CD14-positive monocyte (primary cell): ENCODE measurements at regions not wholly inside any gene's neighbourhood (a gene's known extent, or its start where the extent isn't known, plus 50 kb on each side); places are given as distances from the start of the nearest gene placed in this dataset.

ENCODE experiments used
- DNase-seq, 3 donors: peaks; one replicate each; pipeline ENCODE4 v3.0.0-alpha.2; 2011 to 2022
- H2AFZ ChIP-seq: 2 replicates; pipeline ENCODE4 v1.6.0; 2012; ENCODE audit warnings: mild to moderate bottlenecking, low read depth, low read length, inconsistent platforms; ENCODE audit not compliant: insufficient read depth, poor library complexity, severe bottlenecking
- H3K27ac ChIP-seq, 2 donors: 1 replicate in 1 of 2; 2 replicates in 1 of 2; pipeline ENCODE4 v1.5.1; 2012 to 2013; ENCODE audit warnings: low read length in 2 of 2, control low read depth in 1 of 2, inconsistent platforms in 1 of 2, low read depth in 1 of 2, mild to moderate bottlenecking in 1 of 2
- H3K27me3 ChIP-seq, 2 donors: one replicate each; pipeline versions ENCODE4 v1.6.0 to v1.6.1; 2011 to 2013; ENCODE audit warnings: low read length in 2 of 2; ENCODE audit not compliant: control insufficient read depth in 2 of 2, insufficient read depth in 2 of 2
- H3K36me3 ChIP-seq, 2 donors: replicated peaks in 1 of 2; 1 replicate in 1 of 2; 2 replicates in 1 of 2; pipeline versions ENCODE4 v1.5.1 to v1.6.1; 2012 to 2013; ENCODE audit warnings: low read length in 2 of 2, control low read depth in 1 of 2, inconsistent platforms in 1 of 2, mild to moderate bottlenecking in 1 of 2; ENCODE audit not compliant: insufficient read depth in 2 of 2, control insufficient read depth in 1 of 2
- H3K4me1 ChIP-seq, 2 donors: 1 replicate in 1 of 2; 2 replicates in 1 of 2; pipeline versions ENCODE4 v1.5.1 to v1.6.1; 2012 to 2013; ENCODE audit warnings: low read length in 2 of 2, control low read depth in 1 of 2, inconsistent platforms in 1 of 2, mild to moderate bottlenecking in 1 of 2, moderate library complexity in 1 of 2; ENCODE audit not compliant: insufficient read depth in 2 of 2, control insufficient read depth in 1 of 2
- H3K4me2 ChIP-seq: replicated peaks from 2 replicates; pipeline ENCODE3; 2012; ENCODE audit warnings: low read length, moderate library complexity, mild to moderate bottlenecking; ENCODE audit not compliant: poor library complexity, severe bottlenecking; ENCODE audit errors: extremely low read depth
- H3K4me3 ChIP-seq, 3 experiments: fragments of 200-600 bp in 1 of 3; sonication (generic) in 1 of 3; replicated peaks in 1 of 3; 1 replicate in 2 of 3; 2 replicates in 1 of 3; pipeline ENCODE4 v1.5.1; 2011 to 2013; ENCODE audit warnings: low read length in 3 of 3, mild to moderate bottlenecking in 3 of 3, control low read depth in 2 of 3, low read depth in 2 of 3, inconsistent platforms in 1 of 3, moderate library complexity in 1 of 3
- H3K79me2 ChIP-seq: 2 replicates; pipeline ENCODE4 v1.6.0; 2012; ENCODE audit warnings: mild to moderate bottlenecking, control low read depth, inconsistent platforms, low read length, moderate library complexity; ENCODE audit not compliant: insufficient read depth
- H3K9ac ChIP-seq: 2 replicates; pipeline ENCODE4 v1.6.0; 2017; ENCODE audit warnings: low read length, mild to moderate bottlenecking; ENCODE audit not compliant: insufficient read depth, poor library complexity, severe bottlenecking
- H3K9me3 ChIP-seq, 2 donors: replicated peaks in 1 of 2; 1 replicate in 1 of 2; 2 replicates in 1 of 2; pipeline versions ENCODE4 v1.5.1 to v1.6.1; 2012 to 2013; ENCODE audit warnings: low read length in 2 of 2, control low read depth in 1 of 2; ENCODE audit not compliant: control insufficient read depth in 1 of 2, insufficient read depth in 1 of 2
- H4K20me1 ChIP-seq: 2 replicates; pipeline ENCODE4 v1.6.0; 2012; ENCODE audit warnings: mild to moderate bottlenecking, low read length, control low read depth, moderate library complexity; ENCODE audit not compliant: insufficient read depth
- H3K27ac Mint-ChIP-seq, 7 donors: one replicate each; pipeline ENCODE4 v1.8.0; 2020; ENCODE audit warnings: mild to moderate bottlenecking in 7 of 7, mixed read lengths in 7 of 7, moderate library complexity in 6 of 7, inconsistent platforms in 2 of 7
- H3K27me3 Mint-ChIP-seq, 3 donors: one replicate each; pipeline ENCODE4 v1.8.0; 2021 to 2022; ENCODE audit warnings: low read depth in 3 of 3, mild to moderate bottlenecking in 3 of 3, mixed read lengths in 3 of 3, moderate library complexity in 3 of 3, inconsistent platforms in 1 of 3
- H3K36me3 Mint-ChIP-seq, 2 donors: one replicate each; pipeline ENCODE4 v1.8.0; 2020; ENCODE audit warnings: mixed read lengths in 2 of 2, inconsistent platforms in 1 of 2, mild to moderate bottlenecking in 1 of 2
- H3K4me1 Mint-ChIP-seq: one replicate; pipeline ENCODE4 v1.8.0; 2020; ENCODE audit warnings: mild to moderate bottlenecking, mixed read lengths
- H3K4me3 Mint-ChIP-seq, 2 donors: one replicate each; pipeline ENCODE4 v1.8.0; 2020; ENCODE audit warnings: mild to moderate bottlenecking in 2 of 2, mixed read lengths in 2 of 2, moderate library complexity in 1 of 2
- H3K9me3 Mint-ChIP-seq, 7 donors: one replicate each; pipeline ENCODE4 v1.8.0; 2020 to 2022; ENCODE audit warnings: mixed read lengths in 7 of 7, mild to moderate bottlenecking in 6 of 7, moderate library complexity in 6 of 7, inconsistent platforms in 2 of 7
- CTCF ChIP-seq: fragments of 200-600 bp; IDR thresholded peaks from one replicate; pipeline ENCODE4 v1.8.0; 2022; ENCODE audit warnings: antibody characterized with exemption, mild to moderate bottlenecking
- WGBS: methylation state at CpG from one replicate; pipeline ENCODE4 v1.1.5; 2013; ENCODE audit warnings: missing lambda C conversion rate; ENCODE audit not compliant: insufficient coverage; 5-methylcytosine and 5-hydroxymethylcytosine counted together
- intact Hi-C, 2 donors: fragments of 100-400 bp; cut with micrococcal nuclease; formaldehyde crosslinking; loops; one replicate each; pipeline versions ENCODE4 v1.15.0 to v1.15.1; 2023

GRCh38 chr20:26169506-26169905, 472.9 kb upstream of the ZNF337 start:
- Histone ChIP-seq H3K27me3 (no peaks in the 10 kb centered on the region), H3K79me2 (no peaks in the 10 kb centered on the region), H3K9ac (no peak overlapping the region), H3K36me3 (no peaks in the 10 kb centered on the region), H3K4me3 (no peak overlapping the region), H3K9me3 (no peaks in the 10 kb centered on the region), H2AFZ (no peak overlapping the region), H3K27ac (no peak overlapping the region), H3K4me1 (no peaks in the 10 kb centered on the region), H4K20me1 (no peaks in the 10 kb centered on the region), H3K4me2 (no peak overlapping the region)
- Mint-ChIP-seq H3K36me3 (no peaks in the 10 kb centered on the region), H3K4me3 (no peak overlapping the region), H3K4me1 (no peaks in the 10 kb centered on the region), H3K27me3 (peaks cover 0 to 1% (median 0%) of the 10 kb centered on the region in 3 donors), H3K9me3 (peaks cover 0 to 4% (median 0%) of the 10 kb centered on the region in 7 donors), H3K27ac (no peak overlapping the region)
- no peak for TF ChIP-seq CTCF
- intact Hi-C loops: no loop called here
- DNase-seq: no peak
- WGBS: no CpG with 5 or more reads among the region's 2 CpGs

- Histone ChIP-seq H3K27ac (no peak overlapping the region), H3K4me3 (no peak overlapping the region), H3K4me2 (no peak overlapping the region), H3K27me3 (no peaks in the 10 kb centered on the region), H3K4me1 (no peaks in the 10 kb centered on the region), H2AFZ (no peak overlapping the region), H3K36me3 (no peaks in the 10 kb centered on the region), H4K20me1 (no peaks in the 10 kb centered on the region), H3K9ac (no peak overlapping the region), H3K79me2 (no peaks in the 10 kb centered on the region), H3K9me3 (no peaks in the 10 kb centered on the region)
- Mint-ChIP-seq H3K4me3 (no peak overlapping the region), H3K9me3 (peaks cover 0 to 8% (median 2%) of the 10 kb centered on the region in 7 donors), H3K36me3 (no peaks in the 10 kb centered on the region), H3K27ac (no peak overlapping the region), H3K27me3 (no peaks in the 10 kb centered on the region), H3K4me1 (no peaks in the 10 kb centered on the region)
- no peak for TF ChIP-seq CTCF
- no CpG with 5 or more reads among the region's 2 CpGs for WGBS
- intact Hi-C loops: no loop called here
- no peak for DNase-seq
Observed at GRCh38 chr20:26167499-26167898, 470.8 kb upstream of the ZNF337 start.
